Nephron (organoid): ENCODE measurements at regions not wholly inside any gene's neighbourhood (a gene's known extent, or its start where the extent isn't known, plus 50 kb on each side); places are given as distances from the start of the nearest gene placed in this dataset.

ENCODE experiments used
- H3K27ac Mint-ChIP-seq, 3 experiments: 2 replicates each; pipeline ENCODE4 v1.8.0; 2020; ENCODE audit warnings: mixed read lengths in 3 of 3, mild to moderate bottlenecking in 2 of 3, moderate library complexity in 1 of 3
- H3K27me3 Mint-ChIP-seq: 2 replicates; pipeline ENCODE4 v1.8.0; 2021; ENCODE audit warnings: low read depth, mild to moderate bottlenecking, moderate library complexity, mixed read lengths
- H3K36me3 Mint-ChIP-seq: 2 replicates; pipeline ENCODE4 v1.8.0; 2020; ENCODE audit warnings: low read depth, mixed read lengths
- H3K4me1 Mint-ChIP-seq: 2 replicates; pipeline ENCODE4 v1.8.0; 2020; ENCODE audit warnings: mixed read lengths
- H3K4me3 Mint-ChIP-seq, 3 experiments: 2 replicates each; pipeline ENCODE4 v1.8.0; 2020; ENCODE audit warnings: mild to moderate bottlenecking in 3 of 3, mixed read lengths in 3 of 3, moderate library complexity in 2 of 3
- H3K9me3 Mint-ChIP-seq: 2 replicates; pipeline ENCODE4 v1.8.0; 2020; ENCODE audit warnings: mixed read lengths
- CTCF ChIP-seq, 3 experiments: fragments of 200-600 bp; sonication (generic); IDR thresholded peaks; one replicate each; pipeline ENCODE4 v1.5.0; 2021; ENCODE audit warnings: antibody characterized with exemption in 3 of 3; ENCODE audit not compliant: unreplicated experiment in 3 of 3

- Mint-ChIP-seq H3K4me3 (no peak overlapping the region), H3K36me3 (no peaks in the 10 kb centered on the region), H3K27ac (no peak overlapping the region), H3K9me3 (no peaks in the 10 kb centered on the region), H3K4me1 (no peaks in the 10 kb centered on the region), H3K27me3 (peaks cover 8% of the 10 kb centered on the region)
- TF ChIP-seq CTCF (IDR thresholded peaks at IDR 0.05; ENCODE audit: unreplicated experiment in 3 of 3) = no peak
Observed at GRCh38 chr12:126534942-126535341, 1469.7 kb downstream of the AACS start.

GRCh38 chr12:126535971-126536370, 1470.7 kb downstream of the AACS start:
- Mint-ChIP-seq H3K27me3 (peaks cover 8% of the 10 kb centered on the region), H3K9me3 (no peaks in the 10 kb centered on the region), H3K4me1 (no peaks in the 10 kb centered on the region), H3K36me3 (no peaks in the 10 kb centered on the region), H3K4me3 (no peak overlapping the region), H3K27ac (no peak overlapping the region)
- no peak for TF ChIP-seq CTCF (IDR thresholded peaks at IDR 0.05; ENCODE audit: unreplicated experiment in 3 of 3)

- no peaks in the 10 kb centered on the region for H3K9me3 Mint-ChIP-seq
- no peak for TF ChIP-seq CTCF (IDR thresholded peaks at IDR 0.05; ENCODE audit: unreplicated experiment in 3 of 3)
- H3K4me1 Mint-ChIP-seq = no peaks in the 10 kb centered on the region
Observed at GRCh38 chr12:126537961-126538530, 1472.8 kb downstream of the AACS start.

GRCh38 chr12:126538888-126539287, 1473.7 kb downstream of the AACS start:
- no peaks in the 10 kb centered on the region for H3K36me3 Mint-ChIP-seq

More at GRCh38 chr12:126537961-126538530, 1472.8 kb downstream of the AACS start:
- Mint-ChIP-seq H3K27me3 (peaks cover 8% of the 10 kb centered on the region), H3K27ac (no peak overlapping the region), H3K36me3 (no peaks in the 10 kb centered on the region), H3K4me3 (no peak overlapping the region)

GRCh38 chr12:126545411-126545810, 1480.2 kb downstream of the AACS start:
- no peaks in the 10 kb centered on the region for H3K4me1 Mint-ChIP-seq
- TF ChIP-seq CTCF (IDR thresholded peaks at IDR 0.05; ENCODE audit: unreplicated experiment in 3 of 3) = no peak

More at GRCh38 chr12:126538888-126539287, 1473.7 kb downstream of the AACS start:
- Mint-ChIP-seq H3K27ac (no peak overlapping the region), H3K9me3 (no peaks in the 10 kb centered on the region), H3K4me1 (no peaks in the 10 kb centered on the region), H3K4me3 (no peak overlapping the region), H3K27me3 (peaks cover 8% of the 10 kb centered on the region)
- no peak for TF ChIP-seq CTCF (IDR thresholded peaks at IDR 0.05; ENCODE audit: unreplicated experiment in 3 of 3)

GRCh38 chr12:126547905-126548304, 1482.7 kb downstream of the AACS start:
- Mint-ChIP-seq H3K27me3 (peaks cover 3% of the 10 kb centered on the region), H3K9me3 (no peaks in the 10 kb centered on the region), H3K36me3 (no peaks in the 10 kb centered on the region), H3K4me3 (no peak overlapping the region), H3K4me1 (no peaks in the 10 kb centered on the region), H3K27ac (no peak overlapping the region)
- no peak for TF ChIP-seq CTCF (IDR thresholded peaks at IDR 0.05; ENCODE audit: unreplicated experiment in 3 of 3)

More at GRCh38 chr12:126545411-126545810, 1480.2 kb downstream of the AACS start:
- H3K4me3 Mint-ChIP-seq = no peak overlapping the region
- no peak overlapping the region for H3K27ac Mint-ChIP-seq
- no peaks in the 10 kb centered on the region for H3K9me3 Mint-ChIP-seq
- H3K27me3 Mint-ChIP-seq = peaks cover 3% of the 10 kb centered on the region
- H3K36me3 Mint-ChIP-seq = no peaks in the 10 kb centered on the region
